Kidney glomerular epithelial cell (primary cell): ENCODE measurements at regions not wholly inside any gene's neighbourhood (a gene's known extent, or its start where the extent isn't known, plus 50 kb on each side); places are given as distances from the start of the nearest gene placed in this dataset.

Source experiments
- DNase-seq: peaks from one replicate; lab custom pipeline; 2025; lab: John Stamatoyannopoulos, UW

DNA sequence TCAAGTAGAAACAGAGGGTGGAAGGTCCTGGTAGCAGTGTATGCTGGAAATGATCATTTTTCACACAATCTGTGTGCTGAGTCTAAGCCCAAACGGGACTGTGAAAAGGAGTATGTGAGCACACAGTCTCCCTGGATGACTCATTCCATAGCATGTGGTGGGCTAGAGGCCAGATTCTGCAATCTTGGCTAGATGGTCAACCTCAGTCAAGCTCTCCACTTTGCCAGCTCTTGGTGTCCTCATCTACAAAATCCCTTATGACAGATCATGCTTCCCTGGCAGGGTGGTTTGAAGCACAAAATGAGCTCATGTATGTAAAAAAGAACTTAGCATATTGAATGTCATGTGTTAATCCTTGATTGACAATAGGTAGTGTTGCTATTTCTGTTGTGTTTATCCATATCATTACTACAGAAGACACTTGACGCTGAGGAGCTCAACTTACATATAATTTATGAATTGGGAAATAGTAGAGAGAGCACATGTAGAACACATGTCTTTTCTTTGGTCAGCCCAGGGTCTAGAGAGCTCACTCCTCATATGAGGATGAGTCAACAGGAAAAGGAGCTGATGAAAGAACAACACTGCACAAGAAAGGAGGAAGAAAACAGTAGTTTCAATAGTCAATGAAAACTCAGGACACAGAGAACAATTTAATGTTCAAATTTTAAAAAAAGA lies 517.5 kb downstream of the BCL11B start:
- no peak for DNase-seq

GRCh38 chr14:98756749-98757148 lies 515.2 kb downstream of the BCL11B start:
- DNase-seq: no peak

- DNase-seq: no peak
Observed at GRCh38 chr14:98758440-98758839, 513.6 kb downstream of the BCL11B start.

- DNase-seq: no peak
Observed at GRCh38 chr14:98761993-98762392, 510.0 kb downstream of the BCL11B start.

DNA sequence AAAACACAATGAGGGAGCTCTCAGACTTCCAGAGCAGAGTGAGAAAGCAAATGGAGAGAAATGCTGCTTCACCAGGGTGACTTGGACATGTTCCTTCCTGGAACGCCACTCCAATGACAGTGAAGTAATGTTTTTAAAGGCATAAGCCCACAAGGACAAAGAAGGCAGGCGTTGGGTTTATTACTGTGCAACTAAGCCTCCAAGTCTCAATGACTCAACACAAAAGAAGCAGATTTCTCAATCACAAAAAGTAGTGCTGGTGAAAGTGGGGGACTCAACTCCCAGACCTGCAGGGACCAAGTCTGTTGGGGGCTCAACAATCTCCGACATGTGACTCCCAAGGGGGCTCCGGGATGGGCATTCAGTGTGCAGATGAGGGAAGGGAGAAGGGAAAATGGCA lies 505.2 kb downstream of the BCL11B start:
- DNase-seq: no peak

- DNase-seq: no peak
Observed at GRCh38 chr14:98769326-98769725, 502.7 kb downstream of the BCL11B start.

- no peak for DNase-seq
Observed at GRCh38 chr14:98770151-98770550, 501.8 kb downstream of the BCL11B start.

- DNase-seq: no peak
Observed at GRCh38 chr14:98773814-98774213, 498.2 kb downstream of the BCL11B start.

DNA sequence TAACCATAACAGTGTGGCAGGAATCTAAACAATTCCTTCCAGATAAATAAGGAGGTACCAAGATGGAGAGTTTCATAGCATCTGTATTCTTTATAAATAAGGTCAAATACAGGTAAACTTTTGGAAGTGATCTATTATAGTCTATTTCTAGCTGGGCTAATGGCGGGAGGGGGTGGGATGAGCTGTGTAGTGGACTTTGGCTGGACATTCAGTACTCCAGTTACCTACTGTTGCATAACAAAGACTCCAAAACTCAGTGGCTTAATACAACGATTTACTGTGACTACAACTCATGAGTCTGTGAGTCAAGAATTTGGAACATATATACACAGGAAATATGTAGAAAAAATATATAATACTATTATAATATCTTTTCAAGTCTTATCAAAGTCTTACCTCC lies 496.1 kb downstream of the BCL11B start:
- no peak for DNase-seq

GRCh38 chr14:98782062-98782461 lies 489.9 kb downstream of the BCL11B start:
- no peak for DNase-seq

DNA sequence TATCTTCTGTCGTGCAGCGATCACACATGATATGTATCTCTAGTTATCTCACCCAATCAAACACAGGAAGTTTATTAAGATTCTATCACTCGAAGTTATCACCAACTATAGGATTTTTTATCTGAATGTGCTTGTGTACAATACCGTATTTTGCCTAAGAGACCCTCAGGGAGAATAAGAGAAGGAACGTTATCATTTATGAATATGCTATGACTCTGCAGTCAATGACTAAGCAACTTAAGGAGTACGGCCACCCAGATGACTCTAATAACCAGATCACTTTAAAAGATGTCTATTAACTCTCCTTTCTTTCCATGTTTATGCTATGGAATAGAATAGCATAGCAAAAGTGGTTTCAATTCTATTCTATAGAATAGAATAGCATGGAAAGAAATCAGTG lies 486.4 kb downstream of the BCL11B start:
- no peak for DNase-seq

- no peak for DNase-seq
Observed at GRCh38 chr14:98786456-98786855, 485.5 kb downstream of the BCL11B start.

DNA sequence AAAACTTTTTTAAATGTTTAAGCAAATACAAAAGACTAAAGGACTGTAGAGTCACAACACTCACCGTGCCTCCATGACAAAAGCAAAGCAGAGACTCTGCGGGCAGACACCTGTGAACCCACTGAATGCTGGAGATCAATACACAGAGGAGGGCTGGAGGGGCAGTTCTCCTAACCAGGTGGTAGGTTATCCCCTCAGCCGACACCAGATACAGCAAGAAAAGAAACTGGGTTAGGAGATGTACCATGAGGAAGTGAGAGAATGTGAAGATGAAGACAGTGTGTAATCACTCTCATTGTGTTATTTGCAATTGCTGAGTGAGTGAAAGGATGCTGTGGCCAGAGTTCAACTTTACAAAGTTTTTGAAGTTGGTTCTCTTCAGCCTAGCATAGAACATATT lies 480.3 kb downstream of the BCL11B start:
- DNase-seq: no peak

- DNase-seq: no peak
Observed at GRCh38 chr14:98792171-98792570, 479.8 kb downstream of the BCL11B start.

GRCh38 chr14:98798099-98798498 lies 473.9 kb downstream of the BCL11B start:
- DNase-seq: no peak

DNA sequence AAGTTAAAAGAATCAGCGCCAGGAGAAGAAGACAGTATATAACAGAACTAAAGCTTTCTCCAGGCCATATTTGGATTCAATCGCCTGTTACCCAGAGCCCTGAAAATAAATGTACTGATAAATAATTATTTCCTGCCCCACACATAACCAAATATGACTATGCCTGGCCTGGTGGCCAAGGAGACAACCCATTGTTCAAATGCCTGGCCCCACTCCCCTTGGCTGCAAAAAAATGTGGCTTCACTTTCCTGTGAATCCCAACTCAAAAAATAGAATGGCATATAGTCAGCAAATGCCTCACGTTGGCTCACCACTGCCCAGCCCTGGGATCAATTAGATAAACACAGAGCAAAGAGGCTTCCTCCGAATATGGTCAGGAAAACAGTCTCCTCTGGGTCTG lies 472.1 kb downstream of the BCL11B start:
- DNase-seq: no peak

GRCh38 chr14:98802044-98802443 lies 470.0 kb downstream of the BCL11B start:
- no peak for DNase-seq

- DNase-seq: no peak
Observed at GRCh38 chr14:98803196-98803595, 468.8 kb downstream of the BCL11B start.

- no peak for DNase-seq
Observed at GRCh38 chr14:98808494-98809407, 463.2 kb downstream of the BCL11B start.

GRCh38 chr14:98816195-98816594 lies 455.8 kb downstream of the BCL11B start:
- DNase-seq: no peak

GRCh38 chr14:98816720-98817119 lies 455.3 kb downstream of the BCL11B start:
- DNase-seq: no peak

- DNase-seq: no peak
Observed at GRCh38 chr14:98819132-98819866, 452.7 kb downstream of the BCL11B start.

DNA sequence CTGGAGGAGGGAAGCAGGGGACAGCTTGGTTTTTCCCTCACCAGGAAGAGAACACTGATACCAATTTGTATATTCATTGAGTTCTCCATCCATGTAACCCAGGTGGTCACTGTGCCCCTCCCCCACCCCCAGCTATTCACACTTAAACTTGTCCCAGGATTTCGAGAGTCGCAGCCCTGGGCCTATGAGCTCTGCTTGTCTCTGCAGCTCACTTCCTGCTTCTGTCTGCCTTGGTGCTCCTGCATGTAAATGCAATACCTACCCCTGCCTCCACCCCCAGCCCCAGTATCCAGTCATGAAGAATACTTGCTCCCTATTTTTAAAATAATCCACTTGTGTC lies 452.2 kb downstream of the BCL11B start:
- no peak for DNase-seq
